ENCODE measurements at regions not wholly inside any gene's neighbourhood (a gene's known extent, or its start where the extent isn't known, plus 50 kb on each side); places are given as distances from the start of the nearest gene placed in this dataset.

DNA sequence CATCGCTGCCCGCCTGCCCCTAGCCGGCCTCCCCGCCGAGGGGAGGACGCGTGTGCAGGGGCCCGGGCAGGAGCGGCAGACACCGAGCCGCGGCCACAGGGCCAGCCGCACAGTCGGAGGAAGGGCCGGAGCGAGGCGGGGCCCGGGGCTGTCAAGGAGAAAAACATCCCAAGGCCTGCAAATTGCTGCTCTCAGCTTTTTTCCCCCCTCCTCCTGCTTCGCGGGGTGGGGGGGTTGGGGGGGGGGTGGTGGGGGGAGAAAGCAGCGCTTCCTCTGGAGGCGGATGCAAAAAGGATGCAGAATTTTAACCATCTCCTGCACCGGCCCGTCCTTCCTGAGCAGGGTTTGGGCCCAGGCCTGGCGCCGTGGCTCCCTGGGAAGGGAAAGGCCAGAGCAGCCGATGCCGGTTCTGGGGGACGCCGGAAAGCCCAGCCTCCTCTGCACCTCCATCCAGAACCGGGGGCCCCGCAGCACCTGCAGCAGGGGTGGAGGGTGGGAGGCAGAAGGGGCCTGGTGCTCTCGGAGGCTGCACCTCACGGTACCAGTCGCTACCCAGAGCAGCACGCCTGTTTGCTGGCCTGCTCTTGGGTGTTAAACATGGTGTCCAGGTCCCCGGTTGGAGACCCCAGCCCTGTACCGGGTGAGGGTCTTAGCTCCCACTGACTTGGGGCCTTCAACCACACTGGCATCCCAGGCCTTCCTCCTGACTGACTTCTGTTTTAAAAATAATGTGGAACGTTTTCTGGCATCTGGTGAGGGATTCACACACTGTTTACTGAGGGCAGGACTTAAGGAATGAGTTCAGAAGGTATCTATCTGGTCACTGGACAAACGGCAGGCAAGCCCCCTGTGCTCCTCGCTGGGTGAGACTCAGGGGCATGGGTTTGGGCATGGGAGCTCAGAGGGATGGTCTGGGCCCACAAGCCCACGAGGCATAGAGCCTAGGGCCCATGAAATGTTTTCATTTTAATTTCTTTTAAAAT, 77.4 kb upstream of the WNT7B start:
- DNase-seq (ENCODE audit: low read depth in 3 of 3), result no peak

DNA sequence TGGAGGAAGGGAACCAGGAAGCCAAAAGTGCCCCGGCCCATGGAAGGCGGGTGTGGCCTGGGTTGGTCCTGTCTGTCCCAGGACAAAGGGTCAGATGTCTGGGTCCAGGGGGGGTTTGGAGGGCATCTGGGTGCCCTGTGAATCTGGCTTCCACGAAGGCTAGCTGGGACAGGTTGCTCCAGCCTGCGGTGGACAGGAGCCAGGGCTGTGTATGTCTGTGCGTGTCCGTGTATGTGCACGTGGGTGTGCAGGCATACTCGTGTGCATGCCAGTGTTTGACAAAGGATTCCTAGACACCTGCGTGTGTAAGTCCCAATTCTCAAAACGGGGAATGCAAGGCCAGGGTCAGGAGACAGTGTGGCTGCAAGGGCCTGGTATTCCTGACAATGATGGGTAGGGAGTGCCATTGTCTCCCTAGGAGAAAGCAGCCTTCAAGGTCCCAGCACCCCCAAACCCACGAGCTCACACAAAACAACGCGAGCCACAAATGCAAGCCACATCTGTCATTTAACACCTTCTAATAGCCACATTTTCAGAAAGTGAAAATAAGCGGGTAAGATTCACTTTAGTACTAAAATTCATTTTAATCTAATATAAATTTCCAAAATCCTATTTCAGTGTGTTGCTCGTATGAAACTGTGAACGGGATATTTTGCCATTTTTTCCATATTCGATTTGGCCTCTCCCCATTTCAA, 78.4 kb upstream of the WNT7B start:
- no peak for DNase-seq (ENCODE audit: low read depth in 3 of 3)

DNA sequence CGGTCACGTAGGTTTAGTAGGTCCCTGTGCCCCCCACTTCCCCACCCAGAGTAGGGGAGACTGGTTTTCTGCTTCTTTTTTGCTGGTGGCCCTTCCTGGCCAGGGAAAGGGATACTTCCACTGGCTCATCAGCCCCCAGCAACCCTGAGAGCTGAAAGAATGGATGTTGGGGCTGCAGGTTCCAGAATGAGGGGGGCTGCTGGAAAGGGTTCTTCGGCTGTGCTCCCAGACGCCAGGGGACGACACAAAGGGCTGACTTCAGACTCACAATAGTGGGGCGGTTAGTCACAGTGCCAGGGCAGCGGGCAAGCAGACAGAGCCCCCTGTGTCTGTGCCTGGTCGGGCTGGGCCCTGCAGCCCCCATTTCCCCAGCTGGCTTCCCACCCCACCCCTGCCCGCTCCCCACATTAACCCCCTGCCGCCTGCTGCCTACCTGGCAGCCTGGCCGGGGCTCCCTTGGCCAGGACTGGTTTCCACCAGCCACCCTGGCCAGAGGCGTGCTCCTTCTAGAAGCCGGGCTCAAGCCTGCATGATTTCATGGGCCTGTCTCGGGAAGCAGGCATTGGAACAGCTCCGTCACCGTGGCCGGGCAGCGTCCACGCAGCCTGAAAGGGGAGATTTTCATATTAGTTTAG, 79.1 kb upstream of the WNT7B start:
- DNase-seq (ENCODE audit: low read depth in 3 of 3), result no peak

DNA sequence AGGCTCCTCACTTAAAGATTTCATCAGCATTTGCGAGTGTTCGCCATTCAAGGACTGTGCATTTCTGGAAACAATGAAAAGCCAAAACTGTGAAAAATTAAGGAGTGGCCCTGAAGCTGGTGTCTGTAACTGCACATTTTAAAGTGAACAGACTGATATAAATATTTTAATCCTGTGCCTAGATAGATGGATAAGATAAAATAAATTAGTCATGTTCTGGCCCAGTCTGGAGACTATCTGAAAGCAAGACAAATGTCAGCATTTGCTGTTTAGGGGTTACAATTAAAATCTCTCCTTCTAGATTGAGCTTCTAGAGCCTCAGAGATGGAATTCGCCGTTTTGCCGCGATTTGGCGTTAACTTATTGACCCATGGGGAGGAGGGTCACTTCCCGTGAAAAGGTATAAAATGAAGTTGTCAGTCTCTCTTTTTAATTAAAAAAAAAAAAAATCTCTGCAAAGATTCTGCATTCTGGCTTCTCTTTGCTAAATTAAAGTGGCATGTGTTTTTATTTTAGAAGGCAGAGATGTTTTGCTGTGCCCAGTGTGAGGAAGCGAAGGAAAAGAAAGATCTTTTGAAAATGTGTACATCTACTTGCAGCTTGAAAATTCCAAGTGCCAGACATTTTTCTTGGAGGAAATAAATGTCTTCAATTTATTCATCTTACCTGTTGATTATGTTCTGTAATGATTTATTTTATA, 79.7 kb upstream of the WNT7B start:
- DNase-seq (ENCODE audit: low read depth in 3 of 3), result no peak

DNA sequence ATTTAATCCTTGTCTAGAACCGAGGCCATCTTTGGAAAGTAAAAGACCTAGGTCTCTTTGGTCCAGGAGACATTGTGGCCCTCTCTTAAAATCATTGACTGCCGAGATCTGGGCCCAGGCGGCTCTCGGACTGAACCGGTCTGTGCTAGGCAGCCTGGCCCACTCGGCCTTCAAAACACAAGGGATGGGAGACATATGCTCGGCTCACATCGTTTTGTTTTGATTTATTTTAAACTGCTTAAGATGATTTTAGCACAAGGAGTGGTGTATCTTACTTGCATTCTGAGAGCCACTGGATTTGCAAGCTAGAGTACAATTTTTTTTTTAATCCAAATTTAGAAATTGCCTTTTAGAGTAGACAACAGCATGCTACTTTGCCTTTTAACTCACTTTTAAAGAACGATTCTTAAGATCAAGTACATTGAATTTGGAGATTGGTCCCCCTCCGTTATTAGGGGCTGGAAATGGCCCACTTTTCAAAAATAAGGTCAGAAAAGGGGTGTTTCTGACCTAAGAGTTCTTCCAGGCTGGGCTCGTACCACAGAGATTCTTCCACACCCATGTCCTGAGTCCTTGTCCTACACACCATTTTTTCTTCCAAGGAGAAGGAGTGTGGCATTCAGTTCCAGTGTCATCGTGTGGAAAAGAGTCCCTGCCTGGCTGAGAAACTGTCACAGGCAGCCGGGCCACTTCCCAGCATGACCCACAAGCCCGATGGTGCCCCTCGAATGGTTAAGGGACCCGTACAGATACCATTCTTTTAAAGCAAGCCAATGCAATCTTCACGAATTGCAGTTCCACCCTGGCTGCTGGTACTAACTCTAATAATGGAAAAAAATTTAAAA, 80.5 kb upstream of the WNT7B start:
- DNase-seq (ENCODE audit: low read depth in 3 of 3), result no peak

DNA sequence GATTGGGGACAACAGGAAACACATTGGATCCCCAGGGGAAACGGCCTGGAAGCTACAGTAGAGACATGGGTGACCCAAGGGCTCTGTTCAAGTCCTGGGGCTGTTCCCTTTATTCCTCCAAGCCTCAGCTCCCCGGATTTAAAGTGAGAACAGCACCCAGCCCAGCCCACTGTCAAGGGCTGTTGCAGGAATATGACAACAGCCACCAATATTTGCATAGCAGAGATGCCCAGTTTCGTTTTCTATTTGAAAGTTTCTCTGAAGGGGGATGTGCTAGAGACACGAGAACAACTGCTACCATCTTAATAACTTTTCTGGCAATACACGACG, 81.1 kb upstream of the WNT7B start:
- DNase-seq (ENCODE audit: low read depth in 3 of 3), result no peak

DNA sequence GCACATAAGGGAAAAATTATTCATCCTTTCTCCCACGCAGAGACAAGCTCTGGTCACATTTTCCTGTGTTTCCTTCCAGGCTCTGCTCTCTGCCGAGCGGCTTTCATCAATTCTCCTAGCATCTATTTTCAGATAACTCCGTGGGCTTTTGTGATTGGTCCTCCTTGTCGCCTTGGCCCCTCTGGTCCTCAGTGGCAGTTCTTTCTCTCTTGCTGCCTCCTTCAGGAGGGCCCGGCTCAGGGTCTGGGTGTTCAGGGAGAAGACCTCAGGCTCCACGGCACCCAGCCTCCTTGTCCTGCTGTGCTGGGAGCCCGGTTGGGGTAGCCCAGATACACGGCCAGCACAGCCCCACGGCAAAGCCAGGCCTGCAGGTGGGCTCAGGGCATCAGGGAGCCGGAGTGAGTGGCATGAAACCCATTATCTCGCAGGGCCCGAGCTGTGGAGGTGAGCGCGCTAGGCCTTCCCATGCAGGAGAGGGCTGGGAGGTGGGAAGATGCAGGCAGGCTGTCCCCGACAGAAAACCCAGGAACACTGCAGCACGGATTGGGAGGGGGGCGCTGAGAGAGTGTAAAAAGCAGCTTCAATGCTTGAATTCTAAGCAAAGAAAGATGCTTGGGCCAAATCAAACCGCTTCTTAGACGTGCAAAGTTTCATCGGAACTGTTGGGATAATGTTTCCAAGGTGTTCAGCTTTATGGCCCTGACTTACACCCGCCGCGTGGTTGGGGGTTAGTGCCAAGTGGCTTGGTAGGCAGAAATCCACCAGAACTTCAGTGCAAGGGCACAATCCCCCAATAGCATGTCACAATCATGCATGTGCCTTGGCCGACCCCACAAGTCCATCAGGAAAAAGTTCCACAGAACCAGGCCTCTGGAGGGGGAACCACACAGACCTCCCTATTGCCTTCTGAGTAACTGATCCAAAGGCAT, 81.9 kb upstream of the WNT7B start:
- DNase-seq (ENCODE audit: low read depth in 3 of 3), result no peak

DNA sequence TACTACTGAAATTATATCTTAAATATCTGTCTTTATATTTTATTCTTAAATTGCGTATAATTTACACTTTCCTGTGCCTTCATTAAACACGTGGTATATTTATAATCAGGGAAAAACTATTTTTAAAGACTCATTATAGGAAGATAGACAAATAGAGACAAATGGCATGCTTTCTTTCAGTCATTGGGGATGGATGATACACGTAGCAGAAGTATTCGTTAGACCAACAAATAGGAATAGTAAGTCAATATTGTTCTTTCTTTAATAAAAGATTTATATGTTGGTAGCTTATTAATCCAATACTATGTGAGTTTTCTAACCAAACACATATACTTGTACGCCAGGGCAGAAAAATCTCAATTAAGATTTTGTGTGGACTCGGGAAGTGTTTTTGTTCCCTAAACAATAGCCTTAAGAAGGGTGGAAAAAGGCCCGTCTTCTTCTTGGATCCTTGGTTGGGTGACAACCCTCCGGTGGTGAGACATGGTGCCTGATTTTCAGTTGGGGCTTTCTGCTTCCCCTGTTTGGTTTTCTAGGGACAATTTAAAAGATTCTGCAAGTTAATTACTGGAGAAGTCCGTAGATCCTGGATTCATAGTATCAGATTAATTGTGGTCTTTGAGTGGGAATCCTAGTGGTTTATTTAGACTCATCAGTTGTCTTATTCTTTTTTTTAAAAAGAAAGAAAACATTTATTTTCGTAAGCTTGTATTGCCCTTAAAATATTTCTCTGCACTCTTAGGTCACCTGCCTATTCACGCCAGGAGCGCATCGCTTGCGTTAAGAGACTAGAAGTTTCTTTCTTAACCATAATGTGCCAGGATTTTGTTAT, 83.5 kb upstream of the WNT7B start:
- DNase-seq (ENCODE audit: low read depth in 3 of 3), result no peak

DNA sequence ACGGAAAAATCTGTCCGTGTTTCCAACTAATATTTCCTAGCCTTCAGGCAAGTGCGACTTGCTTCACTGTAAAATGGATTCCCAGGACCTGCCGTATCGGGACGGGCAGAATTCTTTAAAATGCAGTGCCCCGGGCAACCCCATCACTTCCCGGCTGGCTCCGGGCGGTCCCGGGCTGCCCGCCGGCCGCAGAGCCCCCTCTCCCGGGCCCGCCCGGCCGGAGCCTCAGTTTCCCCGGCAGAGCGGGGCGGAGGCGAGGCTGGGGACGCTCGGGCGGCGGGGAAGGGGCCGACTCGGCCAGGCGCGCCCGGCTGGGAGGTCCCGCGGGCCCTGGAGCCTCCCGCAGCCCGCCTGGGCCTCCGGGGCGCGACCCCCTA, 84.2 kb upstream of the WNT7B start:
- no peak for DNase-seq (ENCODE audit: low read depth in 3 of 3)

DNA sequence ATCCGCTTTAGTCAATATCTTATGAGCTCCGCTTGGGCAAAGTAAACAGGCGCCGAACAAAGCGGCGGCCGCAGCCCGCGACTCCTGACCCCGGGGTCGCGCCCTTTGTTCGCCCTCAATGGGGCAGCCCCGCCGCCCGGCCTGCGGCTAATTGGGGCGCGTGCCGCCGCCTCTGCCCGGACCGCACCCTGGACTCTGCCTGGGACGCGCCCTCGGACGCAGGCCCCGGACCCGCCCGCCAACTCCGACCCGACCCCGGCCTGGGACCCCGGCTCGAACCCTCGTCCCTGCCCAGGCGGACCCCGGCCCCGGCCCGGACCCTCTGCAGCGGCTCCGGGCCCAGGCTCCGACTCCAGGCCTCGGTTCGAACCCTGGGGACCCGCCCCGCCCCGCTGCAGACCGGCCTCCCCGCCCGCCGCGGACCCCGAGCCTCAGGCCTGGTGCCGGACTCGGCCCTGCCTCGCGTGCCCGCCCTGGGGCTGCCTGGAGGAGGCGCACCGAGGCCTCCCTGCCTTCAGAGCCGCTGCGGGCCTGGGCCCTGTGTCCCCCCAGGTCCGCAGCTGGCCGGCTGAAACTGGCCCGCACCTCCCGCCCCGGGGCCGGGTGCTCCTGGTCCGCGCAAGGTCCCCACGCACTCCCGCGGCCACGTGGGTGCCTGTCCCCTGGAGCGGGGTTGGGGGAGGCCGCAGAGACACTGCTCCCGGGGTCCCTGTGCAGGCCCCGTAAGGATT, 84.7 kb upstream of the WNT7B start:
- DNase-seq (ENCODE audit: low read depth in 3 of 3), result no peak

DNA sequence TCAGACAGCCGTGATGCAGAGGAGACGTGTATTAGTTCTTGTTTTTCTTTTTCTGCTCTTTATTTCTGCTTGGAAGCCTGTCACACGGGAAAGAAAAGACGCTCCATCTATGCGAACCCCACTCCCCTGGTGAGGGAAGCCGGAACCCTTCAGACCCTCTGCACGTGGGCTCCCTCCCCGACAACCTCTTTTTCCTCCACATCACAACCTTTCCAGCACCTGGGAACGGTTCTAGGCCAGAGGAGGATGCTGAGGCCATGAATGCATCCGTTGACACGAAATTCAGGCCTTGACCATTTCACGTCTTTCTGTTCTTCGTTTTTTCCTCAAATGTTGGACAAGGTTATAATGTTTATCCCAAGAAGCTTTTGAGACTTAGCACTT, 85.3 kb upstream of the WNT7B start:
- DNase-seq (ENCODE audit: low read depth in 3 of 3), result no peak

DNA sequence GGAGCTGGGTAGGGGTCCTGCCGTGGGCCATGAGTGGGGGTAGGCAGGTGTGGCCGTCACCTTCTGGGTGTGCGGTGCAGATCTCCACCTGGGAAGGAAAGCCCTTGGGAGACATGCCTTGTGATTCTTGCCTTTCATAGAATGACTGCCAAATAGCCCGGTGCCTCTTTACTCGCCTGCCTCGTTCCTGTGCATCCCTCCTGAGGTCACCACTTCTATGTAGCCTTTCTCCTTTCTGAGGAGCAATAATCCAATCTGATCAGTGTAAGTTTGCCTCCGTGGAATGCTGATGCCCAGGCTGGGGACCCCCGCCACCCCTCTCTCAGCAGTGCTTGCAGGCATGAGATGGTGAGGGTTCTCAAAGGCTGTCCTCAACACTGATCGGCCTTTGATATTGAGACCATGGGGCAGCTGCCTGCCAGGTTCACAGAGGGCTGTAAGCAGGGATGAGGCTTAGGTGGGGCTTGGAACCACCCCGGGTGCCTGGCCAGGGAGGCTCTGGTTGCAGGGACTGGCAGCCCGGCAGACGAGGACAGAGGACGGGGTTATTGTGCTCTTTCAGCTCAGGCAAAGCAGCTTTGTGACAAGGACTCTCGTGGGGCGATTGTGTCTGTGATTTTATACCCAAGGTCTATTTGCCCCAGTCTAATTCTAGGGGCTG, 86.1 kb upstream of the WNT7B start:
- DNase-seq (ENCODE audit: low read depth in 3 of 3), result no peak

DNA sequence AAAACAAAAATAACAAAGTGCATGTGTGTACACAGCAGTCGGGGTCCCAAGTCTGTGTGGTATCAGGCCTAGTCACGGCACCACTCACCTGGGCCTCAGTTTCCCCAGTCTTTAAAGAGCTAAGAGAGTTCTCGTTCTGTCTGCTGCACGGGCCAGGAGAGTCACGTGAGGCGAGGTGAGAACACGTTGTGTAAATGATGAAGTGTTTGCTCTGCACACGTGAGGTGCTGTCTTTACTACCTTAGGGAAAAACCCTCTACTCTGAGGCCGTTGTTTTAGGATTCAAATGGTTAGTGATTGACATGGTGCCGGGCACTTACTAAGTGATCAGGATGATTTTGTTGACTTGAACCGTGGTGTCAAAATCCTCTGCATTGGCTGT, 86.5 kb upstream of the PPARA start:
- DNase-seq (ENCODE audit: low read depth in 3 of 3), result no peak

DNA sequence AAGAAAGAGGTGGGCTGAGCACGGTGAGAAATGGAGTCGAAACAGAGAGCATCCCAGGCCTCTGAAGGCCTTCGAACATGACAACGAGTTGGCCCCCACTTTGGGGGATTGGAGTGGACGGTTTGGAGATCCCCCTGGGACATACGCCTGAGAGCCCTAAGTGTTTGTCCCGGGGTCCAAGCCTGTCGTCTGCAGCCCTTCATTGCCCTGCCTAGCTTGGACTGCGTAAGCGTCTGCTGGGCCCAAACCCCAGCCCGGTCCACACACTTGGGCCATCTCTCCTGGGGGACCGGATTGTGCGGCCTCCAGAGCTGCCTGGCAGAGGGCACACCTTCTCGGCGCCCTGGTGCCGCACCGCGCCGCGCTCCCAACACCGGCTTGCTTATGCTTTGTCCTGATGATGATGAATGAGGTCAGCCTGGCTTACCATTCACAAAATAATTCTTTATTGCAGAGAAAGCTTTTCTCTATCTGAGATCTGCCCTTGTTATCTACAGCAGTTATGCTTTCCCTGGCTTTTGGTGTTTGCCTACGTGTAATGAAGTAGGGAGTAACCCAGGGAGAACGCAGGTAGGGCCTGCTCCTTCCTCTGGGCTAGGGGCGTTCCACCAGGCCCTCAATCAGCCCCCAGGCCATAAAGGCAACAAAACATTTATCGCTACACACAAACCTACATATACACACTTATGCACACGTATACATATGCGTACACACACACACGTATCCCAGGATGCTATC, 85.9 kb upstream of the PPARA start:
- DNase-seq (ENCODE audit: low read depth in 3 of 3), result no peak

DNA sequence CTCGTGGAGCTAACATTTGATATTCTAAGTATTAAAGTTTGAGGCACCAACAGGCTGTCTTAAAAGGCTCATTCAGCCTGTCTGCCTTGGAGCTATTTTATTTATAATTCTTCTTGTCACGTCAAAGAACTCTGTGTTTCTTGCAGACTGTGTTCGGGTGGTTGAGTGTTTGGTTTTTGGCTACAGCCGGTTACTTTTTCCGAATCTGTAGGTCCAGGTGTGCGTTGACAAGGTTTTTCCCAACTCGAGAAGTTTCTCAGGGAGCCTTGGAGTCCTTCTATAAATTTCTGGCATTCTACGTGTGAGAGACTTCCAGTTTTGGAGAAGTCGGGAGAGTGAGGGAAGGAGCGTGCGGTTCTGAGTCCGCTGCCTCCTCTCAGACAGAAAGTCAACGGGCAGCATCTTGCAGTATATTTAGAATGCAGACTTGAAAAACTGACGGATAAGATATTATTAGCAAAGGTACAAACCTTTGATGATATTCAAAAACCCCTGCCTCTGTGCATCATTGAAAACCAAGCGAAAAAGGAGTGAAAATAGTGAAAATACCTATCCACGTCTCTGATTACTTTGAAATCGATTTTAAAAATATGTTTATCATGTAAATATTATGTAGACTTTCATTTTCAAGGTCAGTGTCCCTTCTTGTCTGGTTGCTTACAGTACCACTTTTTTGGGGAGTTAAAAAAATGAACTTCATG, 85.2 kb upstream of the PPARA start:
- DNase-seq (ENCODE audit: low read depth in 3 of 3), result no peak

DNA sequence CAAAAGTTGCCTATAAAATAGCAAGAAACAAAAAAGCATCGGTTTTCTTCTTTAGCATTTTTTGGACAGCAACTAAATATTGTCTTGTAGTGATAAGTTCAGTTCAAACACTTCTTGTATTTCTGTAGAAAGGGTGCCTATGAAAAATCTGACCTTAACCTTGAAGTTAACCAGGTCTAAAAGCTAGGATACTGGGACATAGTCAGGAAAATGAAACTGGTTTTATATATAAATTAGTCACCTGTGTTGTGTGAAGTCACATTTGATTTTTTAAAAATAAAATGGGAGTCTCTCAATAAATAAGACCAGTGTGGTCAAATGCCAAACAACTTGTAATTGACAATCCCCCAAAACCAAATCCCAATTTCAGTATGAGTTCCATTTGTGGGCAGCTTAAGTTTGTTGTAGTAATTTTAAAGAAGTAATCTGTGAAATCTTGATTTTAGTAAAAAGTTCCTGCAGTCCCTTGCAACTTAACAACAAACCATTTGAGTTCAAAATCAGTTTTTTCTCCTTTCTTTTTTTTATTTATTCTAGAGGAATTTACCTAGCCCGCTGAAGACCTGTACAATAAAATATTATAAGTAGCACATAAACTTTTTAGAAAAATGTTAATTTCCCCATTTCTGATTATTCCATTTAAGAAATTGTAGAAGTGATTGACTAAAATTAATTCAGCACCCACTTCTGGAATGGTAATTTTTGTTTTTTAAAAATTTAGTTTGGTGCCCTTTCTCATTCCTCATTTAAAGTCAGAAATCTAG, 84.5 kb upstream of the PPARA start:
- no peak for DNase-seq (ENCODE audit: low read depth in 3 of 3)

All from stimulated activated CD4-positive, alpha-beta T cell treated with anti-CD3 and anti-CD28 coated beads, TNF-alpha, amount 100 ng/mL, for 24 hours (primary cell).